OCI-LY1 (cell line): ENCODE measurements at regions not wholly inside any gene's neighbourhood (a gene's known extent, or its start where the extent isn't known, plus 50 kb on each side); places are given as distances from the start of the nearest gene placed in this dataset.

Experiments
- EZH2 ChIP-seq: fragments of 200-600 bp; sonication (generic), shearing (Covaris generic); IDR thresholded peaks from 2 replicates; pipeline ENCODE4 v1.8.0; 2017; ENCODE audit warnings: borderline replicate concordance, mixed run types, mild to moderate bottlenecking, antibody characterized with exemption, low read length, moderate library complexity, mixed read lengths
- TF ChIP-seq, protein P1 (sequence below): fragments of 200-600 bp; sonication (generic), shearing (Covaris generic); IDR thresholded peaks from 2 replicates; pipeline ENCODE4 v1.5.1; 2017; ENCODE audit warnings: mild to moderate bottlenecking, antibody characterized with exemption, low read length, moderate library complexity, mixed read lengths

DNA sequence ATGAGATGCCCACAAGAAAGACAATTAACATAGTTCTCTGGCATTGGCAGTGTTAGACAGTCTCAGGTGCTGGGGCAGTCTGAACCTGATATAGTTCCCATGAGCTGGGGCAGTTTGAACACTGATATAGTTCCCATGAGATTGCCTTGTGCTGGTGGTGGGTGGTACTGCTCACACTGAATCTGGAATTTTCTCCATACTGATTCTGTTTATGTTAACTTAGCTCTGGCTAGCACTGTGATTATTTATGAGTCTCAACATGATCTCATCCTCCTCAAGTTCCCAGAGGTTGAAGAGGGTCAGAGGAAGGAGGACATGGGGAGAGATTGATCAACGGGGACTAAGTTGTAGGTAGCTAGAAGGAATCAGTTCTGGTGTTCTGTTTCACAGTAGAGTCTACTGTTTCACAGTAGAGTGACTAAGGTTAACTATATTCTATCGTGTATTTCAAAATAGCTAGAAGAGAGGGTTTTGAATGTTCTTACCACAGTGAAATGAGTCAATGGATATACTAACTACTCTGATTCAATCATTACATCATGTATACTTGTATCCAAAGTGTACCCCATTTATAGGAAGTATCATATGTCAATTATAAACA lies 379.9 kb downstream of the ADAM29 start:
- no peak for TF ChIP-seq EZH2
- TF ChIP-seq, protein P1, sequence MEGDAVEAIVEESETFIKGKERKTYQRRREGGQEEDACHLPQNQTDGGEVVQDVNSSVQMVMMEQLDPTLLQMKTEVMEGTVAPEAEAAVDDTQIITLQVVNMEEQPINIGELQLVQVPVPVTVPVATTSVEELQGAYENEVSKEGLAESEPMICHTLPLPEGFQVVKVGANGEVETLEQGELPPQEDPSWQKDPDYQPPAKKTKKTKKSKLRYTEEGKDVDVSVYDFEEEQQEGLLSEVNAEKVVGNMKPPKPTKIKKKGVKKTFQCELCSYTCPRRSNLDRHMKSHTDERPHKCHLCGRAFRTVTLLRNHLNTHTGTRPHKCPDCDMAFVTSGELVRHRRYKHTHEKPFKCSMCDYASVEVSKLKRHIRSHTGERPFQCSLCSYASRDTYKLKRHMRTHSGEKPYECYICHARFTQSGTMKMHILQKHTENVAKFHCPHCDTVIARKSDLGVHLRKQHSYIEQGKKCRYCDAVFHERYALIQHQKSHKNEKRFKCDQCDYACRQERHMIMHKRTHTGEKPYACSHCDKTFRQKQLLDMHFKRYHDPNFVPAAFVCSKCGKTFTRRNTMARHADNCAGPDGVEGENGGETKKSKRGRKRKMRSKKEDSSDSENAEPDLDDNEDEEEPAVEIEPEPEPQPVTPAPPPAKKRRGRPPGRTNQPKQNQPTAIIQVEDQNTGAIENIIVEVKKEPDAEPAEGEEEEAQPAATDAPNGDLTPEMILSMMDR = no peak
